ENCODE measurements at regions not wholly inside any gene's neighbourhood (a gene's known extent, or its start where the extent isn't known, plus 50 kb on each side); places are given as distances from the start of the nearest gene placed in this dataset.

DNA sequence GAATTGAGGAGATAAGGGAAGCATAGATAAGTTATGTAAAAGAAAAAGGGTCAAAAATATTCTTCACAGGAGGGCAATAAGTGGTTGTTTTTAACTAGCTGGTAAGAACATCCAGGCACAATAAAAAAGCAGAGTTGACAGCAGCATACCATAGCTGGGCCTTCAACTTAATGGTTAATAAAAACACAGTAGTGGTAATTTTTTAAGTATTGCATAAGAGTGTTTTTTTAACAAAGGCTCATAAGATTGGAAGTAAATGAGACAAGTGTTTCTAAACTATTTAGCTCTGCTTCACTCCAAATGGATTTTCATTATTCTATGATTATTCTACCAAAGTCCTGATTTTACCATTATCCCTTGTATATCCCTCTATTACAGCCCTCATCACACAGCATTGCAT, 140.1 kb upstream of the TSPAN8 start:
- intact Hi-C loops (cut with DNase I; ENCODE audit: low total_unique reads): no loop called here
- H3K4me1 ChIP-seq: no peaks in the 10 kb centered on the region
- ATAC-seq (no peak), DNase-seq (no peak)
- H3K36me3 ChIP-seq: no peaks in the 10 kb centered on the region
- H3K4me3 ChIP-seq: no peak overlapping the region
- no peak for TF ChIP-seq POLR2A (IDR thresholded peaks at IDR 0.05)
- no peaks in the 10 kb centered on the region for H3K9me3 ChIP-seq
- H3K27ac ChIP-seq: no peak overlapping the region
- no peaks in the 10 kb centered on the region for H3K27me3 ChIP-seq
- in situ Hi-C loops (cut with MboI; ENCODE audit: low sequenced_read_pairs in 4 of 4): no loop called here

DNA sequence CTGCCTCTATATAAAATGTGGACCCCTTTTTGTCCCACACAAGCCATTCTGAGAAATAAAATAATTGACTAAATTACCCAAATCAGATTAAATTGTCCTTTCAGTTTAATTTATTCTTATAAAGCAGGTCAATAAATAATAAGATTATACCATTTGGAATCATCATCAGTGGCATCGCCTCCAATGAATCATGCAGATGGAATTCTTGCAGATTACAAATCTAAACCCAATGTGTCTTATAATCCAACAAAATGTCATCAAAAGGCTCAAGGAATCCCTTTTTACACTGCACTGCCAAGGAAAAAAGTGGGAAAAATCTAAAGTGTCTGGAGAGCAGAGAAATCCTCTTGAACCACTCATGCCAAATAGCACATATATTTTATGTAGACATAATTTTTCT, 138.2 kb upstream of the TSPAN8 start:
- Histone ChIP-seq H3K36me3 (no peaks in the 10 kb centered on the region), H3K4me1 (no peaks in the 10 kb centered on the region), H3K27ac (no peak overlapping the region), H3K4me3 (no peak overlapping the region), H3K9me3 (no peaks in the 10 kb centered on the region), H3K27me3 (no peaks in the 10 kb centered on the region)
- TF ChIP-seq POLR2A (IDR thresholded peaks at IDR 0.05): no peak
- TF ChIP-seq, protein P1, sequence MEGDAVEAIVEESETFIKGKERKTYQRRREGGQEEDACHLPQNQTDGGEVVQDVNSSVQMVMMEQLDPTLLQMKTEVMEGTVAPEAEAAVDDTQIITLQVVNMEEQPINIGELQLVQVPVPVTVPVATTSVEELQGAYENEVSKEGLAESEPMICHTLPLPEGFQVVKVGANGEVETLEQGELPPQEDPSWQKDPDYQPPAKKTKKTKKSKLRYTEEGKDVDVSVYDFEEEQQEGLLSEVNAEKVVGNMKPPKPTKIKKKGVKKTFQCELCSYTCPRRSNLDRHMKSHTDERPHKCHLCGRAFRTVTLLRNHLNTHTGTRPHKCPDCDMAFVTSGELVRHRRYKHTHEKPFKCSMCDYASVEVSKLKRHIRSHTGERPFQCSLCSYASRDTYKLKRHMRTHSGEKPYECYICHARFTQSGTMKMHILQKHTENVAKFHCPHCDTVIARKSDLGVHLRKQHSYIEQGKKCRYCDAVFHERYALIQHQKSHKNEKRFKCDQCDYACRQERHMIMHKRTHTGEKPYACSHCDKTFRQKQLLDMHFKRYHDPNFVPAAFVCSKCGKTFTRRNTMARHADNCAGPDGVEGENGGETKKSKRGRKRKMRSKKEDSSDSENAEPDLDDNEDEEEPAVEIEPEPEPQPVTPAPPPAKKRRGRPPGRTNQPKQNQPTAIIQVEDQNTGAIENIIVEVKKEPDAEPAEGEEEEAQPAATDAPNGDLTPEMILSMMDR (IDR thresholded peaks at IDR 0.05 in 4 of 5, conservative IDR thresholded peaks at IDR 0.05 in 1 of 5): no peak
- DNase-seq (no peak), ATAC-seq (no peak)
- intact Hi-C loops (cut with DNase I; ENCODE audit: low total_unique reads) (no loop called here), in situ Hi-C loops (cut with MboI; ENCODE audit: low sequenced_read_pairs in 4 of 4) (no loop called here)

DNA sequence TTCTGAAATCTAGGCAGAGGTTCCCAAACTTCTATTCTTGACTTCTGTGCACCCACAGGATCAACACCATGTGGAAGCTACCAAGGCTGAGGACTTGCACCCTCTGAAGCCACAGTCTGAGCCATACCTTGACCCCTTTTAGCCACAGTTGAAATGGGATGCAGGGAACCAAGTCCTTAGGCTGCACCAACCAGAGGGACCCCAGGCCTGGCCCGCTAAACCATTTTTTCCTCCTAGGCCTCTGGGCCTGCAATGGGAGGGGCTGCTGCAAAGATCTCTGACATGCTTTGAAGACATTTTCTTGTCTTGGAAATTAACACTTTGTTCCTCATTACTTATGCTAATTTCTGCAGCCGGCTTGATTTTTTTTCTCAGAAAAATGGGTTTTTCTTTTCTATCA, 133.9 kb upstream of the TSPAN8 start:
- Histone ChIP-seq H3K4me1 (no peaks in the 10 kb centered on the region), H3K4me3 (no peak overlapping the region), H3K27ac (no peak overlapping the region), H3K27me3 (no peaks in the 10 kb centered on the region), H3K36me3 (no peaks in the 10 kb centered on the region), H3K9me3 (no peaks in the 10 kb centered on the region)
- DNase-seq: no peak
- intact Hi-C loops (cut with DNase I; ENCODE audit: low total_unique reads) (no loop called here), in situ Hi-C loops (cut with MboI; ENCODE audit: low sequenced_read_pairs in 4 of 4) (no loop called here)
- ATAC-seq: no peak
- no peak for TF ChIP-seq POLR2A (IDR thresholded peaks at IDR 0.05)
- TF ChIP-seq, protein P1 (IDR thresholded peaks at IDR 0.05 in 4 of 5, conservative IDR thresholded peaks at IDR 0.05 in 1 of 5): no peak

DNA sequence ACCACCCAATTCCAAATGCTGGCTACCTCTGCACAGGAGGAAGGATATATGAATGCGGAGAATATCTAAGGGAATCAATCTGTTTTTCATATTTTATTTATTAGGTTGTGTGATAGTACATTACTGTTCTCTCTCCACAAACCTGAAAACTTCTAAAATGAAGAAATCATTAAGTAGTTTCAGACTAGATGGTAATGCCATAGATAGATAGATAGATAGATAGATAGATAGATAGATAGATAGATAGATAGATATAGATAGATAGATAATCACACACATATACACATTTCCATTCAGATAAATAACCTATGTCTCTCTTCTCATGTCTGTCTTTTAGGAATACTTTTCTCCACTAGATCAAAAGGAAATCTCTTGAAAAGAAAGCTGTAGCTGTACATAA, 126.1 kb upstream of the TSPAN8 start:
- no peaks in the 10 kb centered on the region for H3K36me3 ChIP-seq
- in situ Hi-C loops (cut with MboI; ENCODE audit: low sequenced_read_pairs in 4 of 4) (no loop called here), intact Hi-C loops (cut with DNase I; ENCODE audit: low total_unique reads) (no loop called here)

DNA sequence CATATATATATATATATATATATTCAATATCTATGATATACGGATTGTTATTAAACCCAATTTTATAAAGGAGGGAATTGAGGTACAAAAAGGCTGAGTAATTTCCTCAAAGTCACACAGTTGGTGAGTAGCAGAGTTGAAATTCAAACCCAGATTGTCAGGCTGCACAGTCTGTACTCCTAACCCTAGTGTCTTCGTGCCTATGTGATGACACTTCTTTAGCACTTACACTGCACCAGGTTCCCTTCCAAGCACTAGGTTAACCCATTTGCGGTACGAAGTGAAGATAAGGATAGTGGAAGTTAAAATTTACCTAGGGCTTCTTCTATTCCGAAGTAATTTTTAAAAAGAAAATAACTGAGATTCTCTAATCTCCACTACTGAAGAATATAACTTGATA, 125.1 kb upstream of the TSPAN8 start:
- ATAC-seq (no peak), DNase-seq (no peak)
- Histone ChIP-seq H3K36me3 (no peaks in the 10 kb centered on the region), H3K27me3 (no peaks in the 10 kb centered on the region), H3K27ac (no peak overlapping the region), H3K9me3 (no peaks in the 10 kb centered on the region), H3K4me1 (no peaks in the 10 kb centered on the region), H3K4me3 (no peak overlapping the region)
- intact Hi-C loops (cut with DNase I; ENCODE audit: low total_unique reads) (no loop called here), in situ Hi-C loops (cut with MboI; ENCODE audit: low sequenced_read_pairs in 4 of 4) (no loop called here)
- TF ChIP-seq, protein P1 (IDR thresholded peaks at IDR 0.05 in 4 of 5, conservative IDR thresholded peaks at IDR 0.05 in 1 of 5): no peak
- TF ChIP-seq POLR2A (IDR thresholded peaks at IDR 0.05): no peak

More for the DNA sequence above, 126.1 kb upstream of the TSPAN8 start:
- no peaks in the 10 kb centered on the region for H3K27me3 ChIP-seq
- no peaks in the 10 kb centered on the region for H3K9me3 ChIP-seq
- DNase-seq (no peak), ATAC-seq (no peak)
- TF ChIP-seq POLR2A (IDR thresholded peaks at IDR 0.05): no peak
- TF ChIP-seq, protein P1 (IDR thresholded peaks at IDR 0.05 in 4 of 5, conservative IDR thresholded peaks at IDR 0.05 in 1 of 5): no peak
- no peak overlapping the region for H3K4me3 ChIP-seq
- H3K27ac ChIP-seq: no peak overlapping the region
- no peaks in the 10 kb centered on the region for H3K4me1 ChIP-seq

All from gastrocnemius medialis (tissue), 4 donors.